Femur (tissue), 1 donor: ENCODE measurements at regions not wholly inside any gene's neighbourhood (a gene's known extent, or its start where the extent isn't known, plus 50 kb on each side); places are given as distances from the start of the nearest gene placed in this dataset.

ENCODE experiments used
- DNase-seq: peaks from one replicate; pipeline ENCODE4 v3.0.0-alpha.2; 2017

GRCh38 chr10:78729366-78729765, 339.4 kb upstream of the ZMIZ1 start:
- no peak for DNase-seq

- DNase-seq: no peak
These were observed 339.0 kb upstream of the ZMIZ1 start for GRCh38 chr10:78729800-78730199.

- DNase-seq: no peak
These were observed 338.0 kb upstream of the ZMIZ1 start for GRCh38 chr10:78730754-78731153.

- DNase-seq: no peak
These were observed 337.1 kb upstream of the ZMIZ1 start for GRCh38 chr10:78731675-78732074.

GRCh38 chr10:78732381-78732780, 336.4 kb upstream of the ZMIZ1 start:
- DNase-seq: no peak

GRCh38 chr10:78736926-78737630, 331.7 kb upstream of the ZMIZ1 start:
- no peak for DNase-seq

GRCh38 chr10:78737883-78738856, 330.6 kb upstream of the ZMIZ1 start:
- no peak for DNase-seq

- no peak for DNase-seq
These were observed 329.9 kb upstream of the ZMIZ1 start for GRCh38 chr10:78738861-78739260.

GRCh38 chr10:78739444-78740053, 329.2 kb upstream of the ZMIZ1 start:
- DNase-seq: no peak

GRCh38 chr10:78740976-78741915, 327.5 kb upstream of the ZMIZ1 start:
- peak; percentile 80 for DNase-seq

DNA sequence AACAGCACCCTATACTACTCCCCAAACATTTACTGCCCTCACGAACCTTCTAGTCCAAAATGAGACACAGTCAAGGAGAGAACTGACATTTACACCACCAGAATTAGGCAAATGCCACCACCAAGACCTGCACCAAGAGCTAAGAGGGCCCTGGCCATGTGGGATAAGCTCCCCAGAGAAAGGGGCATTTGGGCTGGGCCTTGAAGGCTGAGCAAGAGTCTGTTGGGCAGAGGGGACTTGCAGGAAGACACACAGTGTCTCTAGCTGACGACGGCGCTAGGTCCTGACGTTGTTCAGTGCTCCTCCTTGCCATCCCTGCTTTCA, 326.4 kb upstream of the ZMIZ1 start:
- no peak for DNase-seq

DNA sequence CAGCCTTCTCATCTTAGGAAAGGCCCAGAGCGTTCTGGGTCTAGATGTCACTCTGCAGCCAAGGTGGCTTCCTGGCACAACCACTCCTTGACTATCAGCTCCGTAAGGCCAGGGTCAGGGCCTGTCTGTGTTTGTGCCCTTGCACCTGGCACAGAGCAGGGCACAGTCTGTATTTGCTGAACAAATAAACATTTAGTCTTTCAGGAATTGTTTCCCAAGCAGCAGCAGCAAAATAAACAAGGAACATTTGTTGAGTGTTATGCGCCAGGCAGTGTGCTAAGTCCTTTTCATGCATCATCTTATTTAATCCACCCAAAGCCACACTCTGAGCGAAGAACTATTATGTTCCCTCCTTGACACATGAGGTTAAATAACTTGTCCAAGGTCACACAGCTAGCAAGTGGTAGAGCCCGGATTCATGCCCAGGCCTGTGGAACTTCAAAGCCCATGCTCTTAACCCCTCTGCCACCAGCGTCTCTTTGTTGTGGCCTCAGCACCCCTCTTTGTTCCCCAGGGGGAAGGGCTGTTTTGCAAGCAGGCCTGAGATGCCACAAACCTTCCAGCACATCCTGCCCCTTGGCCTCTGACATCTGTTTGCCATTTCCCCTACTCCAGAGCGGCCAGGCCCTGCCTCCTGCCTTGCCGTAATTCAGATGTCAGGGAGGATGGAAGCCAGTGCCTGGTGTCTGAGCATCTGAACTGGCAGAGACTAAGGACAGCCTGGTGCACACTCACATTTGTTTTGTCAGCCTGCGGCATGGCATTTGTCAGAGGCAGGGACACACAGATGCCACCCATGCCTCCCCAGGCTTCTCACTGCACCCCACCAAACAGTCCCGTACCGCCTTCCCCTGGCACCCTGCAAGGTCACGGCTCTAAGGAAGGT, 325.8 kb upstream of the ZMIZ1 start:
- peak; percentile 60 for DNase-seq

GRCh38 chr10:78744056-78744455, 324.7 kb upstream of the ZMIZ1 start:
- no peak for DNase-seq

GRCh38 chr10:78744491-78745090, 324.2 kb upstream of the ZMIZ1 start:
- peak; percentile 45 for DNase-seq

DNA sequence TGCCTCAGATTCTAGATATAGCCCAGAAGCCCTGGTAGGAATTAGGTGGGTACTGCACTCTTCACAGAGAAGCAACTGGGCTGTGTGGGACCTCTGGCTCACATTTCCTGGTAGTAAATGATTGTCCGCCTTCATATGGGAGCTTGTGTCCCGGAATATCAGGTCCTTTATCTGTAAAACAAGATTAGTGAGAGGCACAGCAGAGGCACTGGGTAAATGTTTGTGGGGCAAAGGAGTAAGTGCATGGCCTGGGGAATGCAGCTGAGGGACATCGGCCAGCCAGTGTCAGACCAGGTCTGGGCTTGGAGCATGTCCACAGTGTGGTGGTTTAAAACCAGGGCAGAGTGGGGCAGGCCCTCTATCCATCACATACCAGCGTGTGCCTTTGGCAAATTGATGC, 323.3 kb upstream of the ZMIZ1 start:
- DNase-seq: no peak

GRCh38 chr10:78746155-78746763, 322.5 kb upstream of the ZMIZ1 start:
- no peak for DNase-seq

DNA sequence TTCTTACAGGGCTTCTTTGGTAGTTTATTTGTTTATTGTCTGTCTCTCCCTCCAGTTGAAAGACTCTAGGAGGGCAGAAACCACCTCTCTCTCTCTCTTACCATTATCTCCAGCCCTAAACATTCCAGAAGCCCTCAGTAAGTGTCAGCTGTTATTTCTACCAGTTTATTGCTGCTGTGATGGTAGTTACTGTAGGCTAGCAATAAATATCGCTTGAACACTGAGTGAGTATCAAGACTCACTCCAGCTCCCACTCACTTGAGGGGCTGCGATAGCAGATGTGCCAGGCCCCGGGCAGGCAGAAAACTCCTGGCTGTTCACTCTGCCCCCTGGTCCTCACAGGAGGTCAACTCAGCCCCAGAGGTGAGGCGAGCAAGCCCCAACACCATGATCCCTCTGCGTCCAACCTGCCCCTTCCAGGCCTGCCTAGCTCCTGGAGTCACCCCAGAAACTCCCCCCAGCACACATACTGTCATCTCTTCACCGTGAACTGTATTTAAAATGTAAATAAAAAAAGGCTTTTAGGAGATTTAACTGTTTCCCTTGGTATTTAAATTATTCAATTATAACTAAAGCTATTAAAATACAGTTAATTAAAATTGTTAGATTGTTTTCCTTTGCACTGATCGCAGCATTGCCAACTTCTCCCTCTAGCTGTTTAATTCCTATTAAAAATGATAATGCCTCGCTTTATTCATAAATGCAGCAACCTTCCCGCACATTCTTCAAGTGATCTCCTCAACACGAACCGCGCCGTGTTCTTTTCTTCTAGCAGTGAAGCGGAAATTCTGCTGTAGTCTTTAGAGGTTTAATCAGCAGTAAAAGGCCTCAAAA, 321.1 kb upstream of the ZMIZ1 start:
- no peak for DNase-seq

DNA sequence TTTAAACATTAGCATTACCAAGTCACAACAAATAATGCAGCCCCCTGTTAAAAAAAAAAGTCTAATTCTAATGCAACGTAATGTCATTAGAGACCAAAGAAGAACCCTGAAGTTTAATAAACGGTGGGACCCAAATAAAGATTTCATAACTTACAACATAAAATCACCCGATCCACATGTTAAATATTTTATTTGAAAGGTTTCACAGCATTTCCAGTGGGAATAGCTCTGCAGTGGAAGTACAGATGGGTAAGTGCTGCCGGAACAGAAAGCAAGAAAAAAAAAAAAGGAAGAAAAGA, 320.6 kb upstream of the ZMIZ1 start:
- DNase-seq: no peak

- DNase-seq: no peak
These were observed 319.6 kb upstream of the ZMIZ1 start for GRCh38 chr10:78749200-78749599.

DNA sequence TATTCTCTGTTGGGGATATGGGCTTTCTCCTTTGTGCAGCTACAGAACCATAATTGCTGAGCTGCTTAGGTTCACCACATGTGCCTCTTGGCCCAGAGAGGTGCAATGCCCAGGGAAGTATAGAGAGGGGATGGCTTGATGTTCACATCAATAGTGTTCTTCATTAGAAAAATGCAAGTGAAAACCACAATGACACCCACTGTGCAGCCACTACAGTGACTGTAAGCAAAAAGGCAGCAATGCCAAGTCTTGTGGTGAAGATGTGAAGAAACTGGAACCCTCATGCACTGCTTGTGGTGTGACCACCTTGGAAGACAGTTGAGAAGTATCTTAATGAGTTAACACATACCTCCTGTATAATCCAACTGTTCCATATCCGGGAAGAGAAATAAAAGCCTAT, 318.9 kb upstream of the ZMIZ1 start:
- no peak for DNase-seq
